ENCODE measurements at regions not wholly inside any gene's neighbourhood (a gene's known extent, or its start where the extent isn't known, plus 50 kb on each side); places are given as distances from the start of the nearest gene placed in this dataset.

DNA sequence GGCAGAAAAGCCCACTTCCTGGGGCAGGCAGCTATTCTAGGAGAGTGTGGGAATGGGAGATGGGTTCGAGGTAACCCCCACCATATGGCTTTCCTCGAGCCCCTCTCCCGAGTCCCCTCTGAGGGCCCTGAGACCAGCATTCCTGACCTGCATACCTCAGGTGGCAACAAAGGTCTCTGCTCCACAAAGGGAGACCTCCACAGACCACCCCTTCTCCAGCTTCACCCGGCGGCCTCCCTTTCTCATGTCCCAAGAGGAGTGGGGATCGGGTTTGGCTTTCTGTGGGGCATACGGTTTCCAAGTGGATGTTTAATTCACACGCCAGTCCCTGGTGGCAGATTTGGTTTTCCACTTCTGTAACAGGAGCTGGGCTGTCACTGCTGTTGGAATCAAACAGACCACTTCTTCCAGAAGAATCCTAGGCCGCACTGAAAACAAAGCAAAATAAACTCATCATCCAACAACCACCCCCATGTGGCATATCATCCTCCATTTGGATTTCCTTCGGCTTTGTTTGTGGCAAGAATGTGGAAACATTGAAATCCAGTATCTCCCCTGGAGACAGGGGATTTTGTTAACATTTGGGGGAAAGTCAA, 83.2 kb downstream of the DLL1 start:
- H3K79me2 ChIP-seq (ENCODE audit: control insufficient read depth in 1 of 2, insufficient read depth in 2 of 2, low read length in 2 of 2), result no peaks in the 10 kb centered on the region
- H2BK15ac ChIP-seq (ENCODE audit: low read length), result no peak overlapping the region
- H2BK120ac ChIP-seq (replicated peaks; ENCODE audit: low read depth, low read length), result no peak overlapping the region
- no peak overlapping the region for H3K18ac ChIP-seq (ENCODE audit: extremely low read depth, low read length)
- no peaks in the 10 kb centered on the region; the same call in 1 of the 2 replicates for H3K23me2 ChIP-seq (ENCODE audit: low read depth, low read length)
- no peak overlapping the region for H2BK5ac ChIP-seq (ENCODE audit: low read depth, low read length)
- no peak for TF ChIP-seq CEBPB (IDR thresholded peaks at IDR 0.05; ENCODE audit: low read depth, low read length)
- H3K14ac ChIP-seq (ENCODE audit: insufficient read length), result no peak overlapping the region
- no peak overlapping the region for H3K23ac ChIP-seq (ENCODE audit: insufficient read length)
- peaks cover 0 to 5% of the 10 kb centered on the region in 2 experiments for H4K20me1 ChIP-seq (replicated peaks in 1 of 2; ENCODE audit: control insufficient read depth in 1 of 2, insufficient read depth in 2 of 2, low read length in 2 of 2)
- H4K91ac ChIP-seq (replicated peaks; ENCODE audit: insufficient read length, low read length), result no peak overlapping the region
- no peak overlapping the region for H2BK20ac ChIP-seq (ENCODE audit: low read length)
- no peak overlapping the region for H3K9ac ChIP-seq (replicated peaks in 1 of 4; ENCODE audit: extremely low read depth in 1 of 4, low read depth in 3 of 4, low read length in 3 of 4)
- H3K4ac ChIP-seq (replicated peaks; ENCODE audit: insufficient read length, low read depth, low read length), result no peak overlapping the region
- H3K4me3 ChIP-seq (ENCODE audit: extremely low read depth in 1 of 4, insufficient read depth in 2 of 4, low read depth in 3 of 4, low read length in 4 of 4), result no peak overlapping the region
- H3K4me1 ChIP-seq (replicated peaks in 1 of 4; ENCODE audit: control insufficient read depth in 3 of 4, insufficient read depth in 4 of 4, low read length in 3 of 4), result no peaks in the 10 kb centered on the region
- H4K8ac ChIP-seq (ENCODE audit: extremely low read depth, insufficient read depth, low read length), result no peak overlapping the region
- H3K27me3 ChIP-seq (replicated peaks in 1 of 4; ENCODE audit: control insufficient read depth in 3 of 4, extremely low read depth in 1 of 4, insufficient read depth in 3 of 4, low read length in 3 of 4), result no peaks in the 10 kb centered on the region; a peak in 1 of 7 replicates
- H3K4me2 ChIP-seq (ENCODE audit: insufficient read depth in 1 of 2, low read depth in 2 of 2, low read length in 2 of 2), result no peak overlapping the region
- WGBS, 2 experiments (ENCODE audit: extremely low coverage in 1 of 2, insufficient coverage in 1 of 2, insufficient read length in 1 of 2, insufficient replicate concordance in 2 of 2, low coverage in 1 of 2, low lambda C conversion rate in 2 of 2, missing lambda C conversion rate in 1 of 2), result 83% methylated on average over 8 of the region's 10 CpGs; no CpG with 5 or more reads in 1 of the 2 experiments
- no peaks in the 10 kb centered on the region; the same call in 1 of the 2 replicates for H3K79me1 ChIP-seq (ENCODE audit: low read depth, low read length)
- H2BK12ac ChIP-seq (ENCODE audit: low read depth, low read length), result no peak overlapping the region
- no peak overlapping the region for H2AFZ ChIP-seq (ENCODE audit: low read length)
- peaks cover 0 to 6% of the 10 kb centered on the region in 2 experiments; a peak in 1 of 4 replicates for H3K9me3 ChIP-seq (ENCODE audit: insufficient read depth in 2 of 2, low read depth in 1 of 2, low read length in 1 of 2)
- no peak overlapping the region for H2AK5ac ChIP-seq (ENCODE audit: low read depth, low read length)
- POLR2A ChIA-PET (ENCODE audit: partially characterized antibody), result interaction anchor here (0.7 kb wide), 1 partner anchor 82 kb away, joined by 3 read pairs; no protein-coding TSS in a partner anchor
- no peak overlapping the region for H3K56ac ChIP-seq (replicated peaks; ENCODE audit: insufficient read length, low read depth, low read length)
- FAIRE-seq (no peak), DNase-seq (ENCODE audit: low read depth in 1 of 2, low spot score in 2 of 2) (peak in 1 of 2 experiments; percentile 30)
- H3K27ac ChIP-seq (ENCODE audit: low read depth, low read length), result no peak overlapping the region
- no peaks in the 10 kb centered on the region for H3K36me3 ChIP-seq (ENCODE audit: control insufficient read depth in 2 of 4, insufficient read depth in 4 of 4, low read length in 3 of 4)
- H4K5ac ChIP-seq (ENCODE audit: insufficient read length, low read depth, low read length), result no peak overlapping the region
- CTCF ChIA-PET (ENCODE audit: partially characterized antibody), result interaction anchor here (0.6 kb wide), 1 partner anchor 301 kb away, joined by 3 read pairs; no protein-coding TSS in a partner anchor

All from H1 (cell line).